NB4 (cell line): ENCODE measurements at regions not wholly inside any gene's neighbourhood (a gene's known extent, or its start where the extent isn't known, plus 50 kb on each side); places are given as distances from the start of the nearest gene placed in this dataset.

Experiments used
- MYC ChIP-seq: IDR thresholded peaks from 2 replicates; pipeline ENCODE4 v1.6.1; 2011; ENCODE audit warnings: low read depth, low read length
- POLR2A ChIP-seq: IDR thresholded peaks from 2 replicates; pipeline ENCODE4 v1.6.1; 2011; ENCODE audit warnings: mild to moderate bottlenecking; ENCODE audit not compliant: insufficient read length; ENCODE audit errors: extremely low read depth
- TF ChIP-seq, protein P1 (sequence below): IDR thresholded peaks from one replicate; pipeline ENCODE4 v1.5.1; 2012; ENCODE audit warnings: low read depth, low read length

DNA sequence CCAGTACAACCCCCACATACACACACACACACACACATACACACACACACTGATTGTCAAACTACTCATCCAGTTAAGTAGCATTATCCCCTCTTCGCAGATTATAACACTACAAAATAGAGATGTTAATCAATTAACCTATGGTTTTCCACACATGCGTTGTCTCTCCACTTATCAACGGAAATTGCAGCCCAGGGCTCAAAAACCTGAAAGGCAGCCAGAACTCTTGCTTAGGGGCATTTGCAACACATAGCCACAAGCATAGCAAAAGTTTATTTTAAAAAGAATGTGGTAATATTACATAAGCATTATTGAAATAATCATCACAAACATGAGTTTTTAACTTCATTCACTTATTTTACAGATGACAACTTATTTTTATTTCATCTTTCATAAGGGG, 265.8 kb downstream of the SLC16A7 start:
- TF ChIP-seq, protein P1, sequence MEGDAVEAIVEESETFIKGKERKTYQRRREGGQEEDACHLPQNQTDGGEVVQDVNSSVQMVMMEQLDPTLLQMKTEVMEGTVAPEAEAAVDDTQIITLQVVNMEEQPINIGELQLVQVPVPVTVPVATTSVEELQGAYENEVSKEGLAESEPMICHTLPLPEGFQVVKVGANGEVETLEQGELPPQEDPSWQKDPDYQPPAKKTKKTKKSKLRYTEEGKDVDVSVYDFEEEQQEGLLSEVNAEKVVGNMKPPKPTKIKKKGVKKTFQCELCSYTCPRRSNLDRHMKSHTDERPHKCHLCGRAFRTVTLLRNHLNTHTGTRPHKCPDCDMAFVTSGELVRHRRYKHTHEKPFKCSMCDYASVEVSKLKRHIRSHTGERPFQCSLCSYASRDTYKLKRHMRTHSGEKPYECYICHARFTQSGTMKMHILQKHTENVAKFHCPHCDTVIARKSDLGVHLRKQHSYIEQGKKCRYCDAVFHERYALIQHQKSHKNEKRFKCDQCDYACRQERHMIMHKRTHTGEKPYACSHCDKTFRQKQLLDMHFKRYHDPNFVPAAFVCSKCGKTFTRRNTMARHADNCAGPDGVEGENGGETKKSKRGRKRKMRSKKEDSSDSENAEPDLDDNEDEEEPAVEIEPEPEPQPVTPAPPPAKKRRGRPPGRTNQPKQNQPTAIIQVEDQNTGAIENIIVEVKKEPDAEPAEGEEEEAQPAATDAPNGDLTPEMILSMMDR, result no peak
- no peak for TF ChIP-seq MYC
- no peak for TF ChIP-seq POLR2A
